H9 (cell line): ENCODE measurements at regions not wholly inside any gene's neighbourhood (a gene's known extent, or its start where the extent isn't known, plus 50 kb on each side); places are given as distances from the start of the nearest gene placed in this dataset.

Experiments used
- DNase-seq: peaks from one replicate; pipeline ENCODE4 v3.0.0-alpha.2; 2017
- H2AFZ ChIP-seq: one replicate; pipeline ENCODE4 v1.6.1; 2013; ENCODE audit warnings: mild to moderate bottlenecking, low read length, control low read depth, moderate library complexity
- H2AK5ac ChIP-seq: 2 replicates; pipeline ENCODE4 v1.6.1; 2013; ENCODE audit warnings: low read length, control low read depth, mixed read lengths; ENCODE audit not compliant: insufficient read length
- H2BK120ac ChIP-seq: one replicate; pipeline ENCODE4 v1.6.1; 2013; ENCODE audit warnings: low read depth, mild to moderate bottlenecking, low read length, control low read depth, inconsistent platforms; ENCODE audit not compliant: poor library complexity, severe bottlenecking
- H2BK12ac ChIP-seq: 2 replicates; pipeline ENCODE4 v1.6.1; 2013; ENCODE audit warnings: low read length, control low read depth, mixed read lengths, low read depth; ENCODE audit not compliant: insufficient read length
- H2BK15ac ChIP-seq: 2 replicates; pipeline ENCODE4 v1.6.1; 2013; ENCODE audit warnings: low read depth, low read length, control low read depth
- H2BK20ac ChIP-seq: one replicate; pipeline ENCODE4 v1.6.1; 2013; ENCODE audit warnings: low read depth, mild to moderate bottlenecking, low read length, control low read depth, inconsistent platforms; ENCODE audit not compliant: poor library complexity, severe bottlenecking
- H2BK5ac ChIP-seq: 2 replicates; pipeline ENCODE4 v1.6.1; 2013; ENCODE audit warnings: low read length, control low read depth, mixed read lengths; ENCODE audit not compliant: insufficient read length
- H3K14ac ChIP-seq: 2 replicates; pipeline ENCODE4 v1.6.1; 2013; ENCODE audit warnings: low read length, control low read depth; ENCODE audit not compliant: insufficient read depth
- H3K18ac ChIP-seq: 2 replicates; pipeline ENCODE4 v1.6.1; 2013; ENCODE audit warnings: low read depth, mild to moderate bottlenecking, mixed read lengths, low read length, control low read depth; ENCODE audit not compliant: insufficient read length
- H3K23ac ChIP-seq: 2 replicates; pipeline ENCODE4 v1.6.1; 2013; ENCODE audit warnings: low read length, control low read depth, mixed read lengths, low read depth; ENCODE audit not compliant: insufficient read length
- H3K23me2 ChIP-seq: 2 replicates; pipeline ENCODE4 v1.6.1; 2013; ENCODE audit warnings: low read depth, mild to moderate bottlenecking, mixed read lengths, low read length, control low read depth; ENCODE audit not compliant: insufficient read length, poor library complexity, severe bottlenecking
- H3K27ac ChIP-seq: 2 replicates; pipeline ENCODE4 v1.5.1; 2013; ENCODE audit warnings: low read length, control low read depth, mixed read lengths, low read depth; ENCODE audit not compliant: insufficient read length
- H3K27me3 ChIP-seq: 2 replicates; pipeline ENCODE4 v1.6.1; 2013; ENCODE audit warnings: low read length, control low read depth, inconsistent platforms; ENCODE audit not compliant: insufficient read depth
- H3K4ac ChIP-seq: 2 replicates; pipeline ENCODE4 v1.6.1; 2013; ENCODE audit warnings: low read depth, mild to moderate bottlenecking, control low read depth, inconsistent platforms, low read length, moderate library complexity
- H3K4me1 ChIP-seq: 2 replicates; pipeline ENCODE4 v1.6.1; 2013; ENCODE audit warnings: low read length, control low read depth, inconsistent platforms; ENCODE audit not compliant: insufficient read depth
- H3K4me2 ChIP-seq: 2 replicates; pipeline ENCODE4 v1.6.1; 2013; ENCODE audit warnings: low read length, control low read depth, mixed read lengths; ENCODE audit not compliant: insufficient read length, insufficient read depth
- H3K56ac ChIP-seq: 2 replicates; pipeline ENCODE4 v1.6.1; 2013; ENCODE audit warnings: low read depth, mild to moderate bottlenecking, mixed read lengths, low read length, control low read depth; ENCODE audit not compliant: insufficient read length
- H3K79me1 ChIP-seq: 2 replicates; pipeline ENCODE4 v1.6.1; 2013; ENCODE audit warnings: low read depth, mild to moderate bottlenecking, moderate library complexity, low read length, control low read depth, inconsistent platforms; ENCODE audit not compliant: insufficient read depth, poor library complexity, severe bottlenecking
- H3K79me2 ChIP-seq: 2 replicates; pipeline ENCODE4 v1.6.1; 2013; ENCODE audit warnings: low read length, control low read depth, inconsistent platforms; ENCODE audit not compliant: insufficient read depth
- H3K9ac ChIP-seq: 2 replicates; pipeline ENCODE4 v1.6.1; 2013; ENCODE audit warnings: low read length, control low read depth, mixed read lengths; ENCODE audit not compliant: insufficient read length; ENCODE audit errors: extremely low read depth
- H3K9me3 ChIP-seq: one replicate; pipeline ENCODE4 v1.6.1; 2013; ENCODE audit warnings: low read depth, low read length, inconsistent platforms; ENCODE audit not compliant: control insufficient read depth
- H3T11ph ChIP-seq: one replicate; pipeline ENCODE4 v1.6.1; 2013; ENCODE audit warnings: mild to moderate bottlenecking, low read length, control low read depth, inconsistent platforms
- H4K20me1 ChIP-seq: one replicate; pipeline ENCODE4 v1.6.1; 2013; ENCODE audit not compliant: control insufficient read depth, insufficient read length, insufficient read depth
- H4K5ac ChIP-seq: 2 replicates; pipeline ENCODE4 v1.6.1; 2013; ENCODE audit warnings: low read depth, mild to moderate bottlenecking, mixed read lengths, low read length, control low read depth; ENCODE audit not compliant: insufficient read length
- H4K8ac ChIP-seq: replicated peaks from 2 replicates; pipeline ENCODE4 v1.6.1; 2013; ENCODE audit warnings: low read length, control low read depth, mixed read lengths, low read depth; ENCODE audit not compliant: insufficient read length
- H4K91ac ChIP-seq: 2 replicates; pipeline ENCODE4 v1.6.1; 2013; ENCODE audit warnings: low read depth, mild to moderate bottlenecking, moderate library complexity, mixed read lengths, low read length, control low read depth; ENCODE audit not compliant: insufficient read length
- H3K27ac Mint-ChIP-seq, 3 experiments: 2 replicates in 2 of 3; 3 replicates in 1 of 3; pipeline ENCODE4 v1.8.0; 2020 to 2021; ENCODE audit warnings: mixed read lengths in 3 of 3, mild to moderate bottlenecking in 1 of 3, moderate library complexity in 1 of 3
- H3K27me3 Mint-ChIP-seq: 2 replicates; pipeline ENCODE4 v1.8.0; 2021; ENCODE audit warnings: low read depth, mild to moderate bottlenecking, moderate library complexity, mixed read lengths
- H3K36me3 Mint-ChIP-seq, 3 experiments: 2 replicates in 2 of 3; 3 replicates in 1 of 3; pipeline ENCODE4 v1.8.0; 2020 to 2021; ENCODE audit warnings: low read depth in 3 of 3, mixed read lengths in 3 of 3; ENCODE audit not compliant: insufficient read depth in 1 of 3
- H3K4me1 Mint-ChIP-seq, 2 experiments: 2 replicates each; pipeline ENCODE4 v1.8.0; 2020; ENCODE audit warnings: mixed read lengths in 2 of 2
- H3K4me3 Mint-ChIP-seq, 2 experiments: 2 replicates in 1 of 2; 3 replicates in 1 of 2; pipeline ENCODE4 v1.8.0; 2020 to 2021; ENCODE audit warnings: mild to moderate bottlenecking in 2 of 2, mixed read lengths in 2 of 2, moderate library complexity in 1 of 2
- H3K9me3 Mint-ChIP-seq, 2 experiments: 2 replicates in 1 of 2; 3 replicates in 1 of 2; pipeline ENCODE4 v1.8.0; 2020; ENCODE audit warnings: mild to moderate bottlenecking in 2 of 2, mixed read lengths in 2 of 2, moderate library complexity in 1 of 2
- WGBS: extraction: QIAGEN DNeasy Blood & Tissue Kit; methylation state at CpG from one replicate; pipeline ENCODE4 v1.1.7; 2013; ENCODE audit warnings: missing lambda C conversion rate, low lambda C conversion rate, mixed read lengths; ENCODE audit not compliant: insufficient read length; ENCODE audit errors: extremely low coverage; 5-methylcytosine and 5-hydroxymethylcytosine counted together
- TF ChIP-seq, protein P1 (sequence below): fragments of 200-600 bp; sonication (generic); conservative IDR thresholded peaks from 3 replicates; pipeline ENCODE4 v1.8.0; 2021; ENCODE audit warnings: antibody characterized with exemption, mild to moderate bottlenecking

- H2BK15ac ChIP-seq: no peak overlapping the region
- WGBS: no CpG with 5 or more reads among the region's 14 CpGs
- no peaks in the 10 kb centered on the region for H3K4me1 Mint-ChIP-seq
- no peak overlapping the region for H2BK120ac ChIP-seq
- no peaks in the 10 kb centered on the region for H3K79me1 ChIP-seq
- no peaks in the 10 kb centered on the region for H3K9me3 ChIP-seq
- no peak overlapping the region for H3K27ac Mint-ChIP-seq
- DNase-seq: no peak
- no peak overlapping the region for H3K56ac ChIP-seq
- no peak overlapping the region for H2BK5ac ChIP-seq
- H3K9me3 Mint-ChIP-seq: peaks cover 4 to 6% of the 10 kb centered on the region in 2 experiments; a peak in 2 of 5 replicates
- H3K79me2 ChIP-seq: no peaks in the 10 kb centered on the region
- H3K4me1 ChIP-seq: no peaks in the 10 kb centered on the region
- no peak overlapping the region for H2BK12ac ChIP-seq
- H3K23ac ChIP-seq: no peak overlapping the region
- H3K18ac ChIP-seq: no peak overlapping the region
- no peak overlapping the region for H3K4me3 Mint-ChIP-seq
- TF ChIP-seq, protein P1, sequence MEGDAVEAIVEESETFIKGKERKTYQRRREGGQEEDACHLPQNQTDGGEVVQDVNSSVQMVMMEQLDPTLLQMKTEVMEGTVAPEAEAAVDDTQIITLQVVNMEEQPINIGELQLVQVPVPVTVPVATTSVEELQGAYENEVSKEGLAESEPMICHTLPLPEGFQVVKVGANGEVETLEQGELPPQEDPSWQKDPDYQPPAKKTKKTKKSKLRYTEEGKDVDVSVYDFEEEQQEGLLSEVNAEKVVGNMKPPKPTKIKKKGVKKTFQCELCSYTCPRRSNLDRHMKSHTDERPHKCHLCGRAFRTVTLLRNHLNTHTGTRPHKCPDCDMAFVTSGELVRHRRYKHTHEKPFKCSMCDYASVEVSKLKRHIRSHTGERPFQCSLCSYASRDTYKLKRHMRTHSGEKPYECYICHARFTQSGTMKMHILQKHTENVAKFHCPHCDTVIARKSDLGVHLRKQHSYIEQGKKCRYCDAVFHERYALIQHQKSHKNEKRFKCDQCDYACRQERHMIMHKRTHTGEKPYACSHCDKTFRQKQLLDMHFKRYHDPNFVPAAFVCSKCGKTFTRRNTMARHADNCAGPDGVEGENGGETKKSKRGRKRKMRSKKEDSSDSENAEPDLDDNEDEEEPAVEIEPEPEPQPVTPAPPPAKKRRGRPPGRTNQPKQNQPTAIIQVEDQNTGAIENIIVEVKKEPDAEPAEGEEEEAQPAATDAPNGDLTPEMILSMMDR: no peak
- H3K36me3 Mint-ChIP-seq: no peaks in the 10 kb centered on the region; a peak in 1 of 7 replicates
- no peak overlapping the region for H2AK5ac ChIP-seq
- no peak overlapping the region for H4K5ac ChIP-seq
- no peaks in the 10 kb centered on the region for H4K20me1 ChIP-seq
- H2AFZ ChIP-seq: no peak overlapping the region
- H3K4ac ChIP-seq: no peak overlapping the region
- H4K91ac ChIP-seq: no peak overlapping the region
- no peak overlapping the region for H3K9ac ChIP-seq
- peaks cover 8% of the 10 kb centered on the region for H3K27me3 Mint-ChIP-seq
- no peaks in the 10 kb centered on the region for H3K23me2 ChIP-seq
- H3K27ac ChIP-seq: no peak overlapping the region
- H3K27me3 ChIP-seq: no peaks in the 10 kb centered on the region
- no peak overlapping the region for H3K4me2 ChIP-seq
- no peak overlapping the region for H4K8ac ChIP-seq
- H3T11ph ChIP-seq: no peak overlapping the region
- no peak overlapping the region for H3K14ac ChIP-seq
- H2BK20ac ChIP-seq: no peak overlapping the region
Measured at GRCh38 chr7:155950898-155951553, 138.8 kb upstream of the SHH start.
